NCI-H2171 (cell line): ENCODE measurements at regions not wholly inside any gene's neighbourhood (a gene's known extent, or its start where the extent isn't known, plus 50 kb on each side); places are given as distances from the start of the nearest gene placed in this dataset.

Source experiments
- DNase-seq: peaks from one replicate; lab custom pipeline; 2025; lab: John Stamatoyannopoulos, UW

- DNase-seq: no peak
Measured at GRCh38 chr4:136925203-136925602, 607.1 kb downstream of the PCDH18 start.

- DNase-seq: no peak
Measured at GRCh38 chr4:136922066-136922465, 610.2 kb downstream of the PCDH18 start.

DNA sequence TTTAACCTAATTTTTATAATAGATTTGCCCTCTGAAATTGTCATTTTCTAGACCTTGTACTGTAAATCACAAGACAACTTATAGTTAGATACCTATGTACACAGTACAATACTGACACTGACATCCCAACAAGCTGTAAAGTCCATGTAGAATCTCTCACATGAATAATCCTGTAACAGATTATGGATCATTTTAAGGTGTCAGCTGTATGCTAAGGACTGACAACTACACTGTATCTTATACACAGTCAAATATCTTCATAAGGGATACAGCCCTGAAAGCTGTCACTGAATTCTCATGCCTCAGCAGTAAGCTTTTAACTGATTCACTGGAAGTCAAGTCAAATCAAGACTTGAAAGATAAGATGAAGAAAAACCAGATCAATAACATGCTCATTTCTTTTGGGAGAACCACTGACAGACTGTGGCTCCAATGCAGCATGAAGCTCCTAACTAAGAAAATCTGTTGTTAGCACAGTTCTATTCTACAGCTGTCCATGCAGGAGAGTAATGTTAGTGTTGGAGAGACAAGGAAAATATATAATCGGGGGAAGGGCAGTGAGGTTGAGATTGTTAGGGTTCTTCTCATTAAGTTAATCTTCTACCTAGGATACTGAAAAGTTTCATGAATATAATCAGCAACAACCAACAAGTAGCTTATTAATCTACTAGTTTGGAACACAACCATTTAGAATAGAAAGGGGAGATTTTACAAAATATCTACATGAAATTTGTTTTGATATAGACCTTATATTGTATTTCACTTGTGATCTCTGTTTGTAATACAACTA lies 612.0 kb downstream of the PCDH18 start:
- DNase-seq: no peak

- DNase-seq: no peak
Measured at GRCh38 chr4:136918772-136919171, 613.5 kb downstream of the PCDH18 start.

- no peak for DNase-seq
Measured at GRCh38 chr4:136917312-136918110, 614.8 kb downstream of the PCDH18 start.

DNA sequence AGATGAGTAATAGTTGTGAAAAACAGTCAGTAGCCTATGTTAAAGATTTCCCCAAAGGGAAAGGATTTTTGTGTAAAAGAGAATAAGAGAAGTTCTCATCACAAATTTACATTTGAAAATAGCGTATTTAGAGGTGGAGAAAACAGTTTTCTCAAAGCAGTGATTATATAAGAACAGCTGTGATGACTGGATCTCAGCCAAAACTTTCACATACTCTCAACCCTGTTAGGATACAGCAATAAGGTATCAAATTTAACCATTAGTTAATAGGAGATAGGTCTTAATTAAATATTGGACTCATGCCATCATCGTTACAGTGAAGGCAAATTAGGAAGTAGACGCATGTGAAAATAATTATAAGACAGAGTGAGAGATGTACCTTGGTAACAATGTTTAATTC lies 622.7 kb downstream of the PCDH18 start:
- peak; percentile 79 for DNase-seq

- no peak for DNase-seq
Measured at GRCh38 chr4:136908122-136908521, 624.2 kb downstream of the PCDH18 start.

- DNase-seq: no peak
Measured at GRCh38 chr4:136900696-136901095, 631.6 kb downstream of the PCDH18 start.

DNA sequence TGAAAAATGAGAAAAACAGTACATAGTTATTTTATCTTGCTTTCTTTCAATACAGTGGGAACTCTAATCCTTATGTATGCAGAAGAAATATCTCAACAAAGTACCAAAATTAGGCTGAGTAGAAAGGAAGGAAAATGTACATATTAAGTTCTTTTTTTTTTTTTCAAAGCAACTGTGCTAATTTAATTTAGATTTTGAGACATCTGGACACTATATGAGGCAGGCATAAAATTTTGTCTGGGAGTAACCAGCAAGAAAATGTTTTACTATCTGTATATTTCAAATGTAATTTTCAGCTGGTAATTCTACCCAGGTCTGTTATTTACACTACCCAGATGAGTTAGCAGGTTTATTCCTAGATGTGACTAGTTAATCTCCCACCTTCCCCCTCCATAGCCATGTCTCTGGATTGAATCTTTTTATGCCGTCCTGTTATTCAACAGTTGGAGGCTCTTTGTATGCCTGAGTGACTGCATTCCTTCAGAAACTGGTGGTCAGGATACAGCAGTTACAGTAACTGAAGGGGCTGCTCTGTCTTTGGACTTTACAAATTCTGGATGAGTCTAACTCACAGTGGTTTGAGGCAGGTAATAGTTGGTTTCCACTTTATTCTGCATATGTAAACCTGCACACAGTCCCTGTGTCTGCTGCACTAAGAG lies 633.6 kb downstream of the PCDH18 start:
- DNase-seq: no peak

DNA sequence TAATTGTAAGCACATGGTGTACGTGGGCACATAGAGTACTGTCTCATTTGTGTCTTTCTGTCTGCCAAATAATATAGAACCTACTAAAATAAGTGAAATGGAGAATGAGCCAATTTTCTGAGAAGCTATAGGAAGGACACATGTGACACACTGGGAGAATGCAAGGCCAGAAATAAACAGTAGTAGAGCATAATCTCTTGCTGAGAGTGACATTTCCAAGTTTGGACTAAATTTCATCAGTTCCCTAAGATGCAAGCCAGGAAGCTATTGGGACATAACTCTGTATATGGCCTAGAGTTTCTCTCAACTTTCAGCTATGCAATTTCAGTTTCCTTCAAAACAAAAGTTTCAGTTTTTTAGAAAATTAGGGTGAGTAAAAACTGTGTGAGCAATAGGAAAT lies 638.7 kb downstream of the PCDH18 start:
- DNase-seq: no peak

- DNase-seq: no peak
Measured at GRCh38 chr4:136881666-136882065, 650.6 kb downstream of the PCDH18 start.

GRCh38 chr4:136873555-136873954 lies 658.7 kb downstream of the PCDH18 start:
- DNase-seq: no peak

GRCh38 chr4:136867465-136867864 lies 664.8 kb downstream of the PCDH18 start:
- no peak for DNase-seq

GRCh38 chr4:136865526-136865925 lies 666.8 kb downstream of the PCDH18 start:
- DNase-seq: no peak

DNA sequence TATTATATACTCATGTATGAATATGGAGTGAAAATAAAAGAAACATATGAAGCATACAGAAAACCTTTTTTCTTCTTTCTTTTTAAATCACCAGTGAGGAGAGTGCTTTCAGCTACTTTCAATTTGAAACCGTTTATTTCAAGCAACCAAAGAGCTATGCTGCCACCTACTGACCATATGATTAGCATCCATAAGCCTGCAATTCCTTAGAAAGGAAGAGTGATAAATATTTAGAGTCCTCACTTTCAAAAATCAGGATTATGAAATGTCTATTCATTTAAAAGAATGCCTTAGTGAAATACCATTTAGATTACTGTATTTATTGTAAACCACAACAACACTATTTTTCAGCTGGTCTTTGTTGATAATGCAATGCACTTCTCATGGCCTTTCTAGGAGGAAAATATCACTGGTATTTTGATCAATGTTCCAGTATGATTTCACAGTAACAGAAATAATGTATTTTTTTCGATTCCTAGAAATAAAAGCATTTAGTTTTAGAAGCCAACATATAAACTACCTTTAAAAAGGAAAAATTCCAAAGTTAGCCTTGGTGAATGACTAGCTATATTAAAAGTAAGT lies 667.6 kb downstream of the PCDH18 start:
- peak; percentile 34 for DNase-seq

DNA sequence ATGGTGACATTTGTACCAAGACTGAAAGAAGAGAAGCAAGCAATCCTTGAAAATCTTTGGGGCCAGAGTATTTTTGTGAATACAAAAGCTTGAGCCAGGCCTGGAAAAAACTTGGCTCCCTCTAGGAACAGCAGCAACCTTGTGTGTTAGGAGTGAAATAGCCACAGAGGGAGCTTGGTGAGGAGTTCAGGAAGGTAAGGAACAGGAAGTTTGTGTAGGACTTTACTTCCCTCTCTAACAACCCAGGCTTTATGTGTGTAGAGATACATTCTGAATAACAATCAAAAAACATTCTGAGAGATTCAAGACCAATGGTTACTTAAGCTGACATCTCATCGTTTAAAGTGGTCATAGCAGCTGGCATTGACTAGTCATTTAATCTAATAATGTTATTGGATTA lies 668.5 kb downstream of the PCDH18 start:
- DNase-seq: no peak

GRCh38 chr4:136862653-136863052 lies 669.6 kb downstream of the PCDH18 start:
- DNase-seq: no peak

DNA sequence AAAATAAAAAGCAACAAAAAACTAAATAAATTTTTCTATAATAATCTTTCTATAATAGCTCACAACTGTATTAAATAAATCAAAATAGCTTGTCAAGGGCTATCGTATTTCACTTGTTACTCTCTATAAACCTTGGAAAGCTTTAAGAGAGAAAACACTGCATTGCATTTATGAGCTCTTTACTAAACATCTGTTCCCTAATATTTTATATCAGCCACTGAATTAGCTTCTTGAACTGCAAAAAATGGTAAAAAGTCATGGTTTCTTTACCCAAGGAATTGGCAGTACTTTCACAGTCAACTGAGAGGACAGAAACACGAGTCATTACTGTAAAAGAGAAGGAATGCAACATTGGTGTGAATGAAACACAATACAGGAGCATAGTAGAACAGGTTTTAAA lies 671.2 kb downstream of the PCDH18 start:
- peak; percentile 24 for DNase-seq

DNA sequence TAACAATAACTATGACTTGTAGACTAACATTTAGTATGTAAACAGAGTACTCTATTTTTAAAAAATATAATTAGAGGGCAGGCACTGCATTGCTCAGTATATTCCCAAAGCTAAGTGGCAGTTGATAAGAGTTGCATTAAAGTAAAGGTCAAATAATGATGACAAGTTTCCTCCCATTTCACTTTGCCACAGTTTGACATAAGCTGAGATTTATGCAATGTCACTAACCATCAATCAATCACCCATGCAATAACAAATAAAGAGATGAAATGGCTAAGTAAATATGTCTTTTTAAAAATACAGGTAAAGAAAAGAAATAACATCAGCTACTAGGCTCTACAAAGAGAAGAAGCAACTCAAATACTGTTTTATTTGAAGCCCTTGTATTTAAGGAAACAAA lies 673.4 kb downstream of the PCDH18 start:
- no peak for DNase-seq

GRCh38 chr4:136855886-136856285 lies 676.4 kb downstream of the PCDH18 start:
- DNase-seq: no peak

DNA sequence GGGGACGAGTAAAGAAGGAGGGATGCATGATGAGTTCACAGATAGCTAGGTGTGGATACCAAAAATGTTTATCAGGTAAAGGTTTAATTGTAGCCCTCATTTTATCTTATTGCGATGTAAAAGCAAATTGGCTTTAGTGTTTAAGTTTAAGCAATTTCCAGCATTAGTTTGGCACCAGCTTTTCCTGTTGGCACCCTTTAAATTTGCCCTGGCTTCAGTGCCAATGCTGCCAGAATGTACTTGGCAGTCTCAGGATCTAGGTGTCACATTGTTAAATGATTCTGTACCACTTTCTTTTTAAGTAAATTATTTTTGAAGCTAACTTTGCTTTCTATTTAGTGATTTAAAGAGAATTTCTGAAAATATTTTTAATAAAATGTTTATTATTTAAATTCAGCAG lies 681.8 kb downstream of the PCDH18 start:
- no peak for DNase-seq

DNA sequence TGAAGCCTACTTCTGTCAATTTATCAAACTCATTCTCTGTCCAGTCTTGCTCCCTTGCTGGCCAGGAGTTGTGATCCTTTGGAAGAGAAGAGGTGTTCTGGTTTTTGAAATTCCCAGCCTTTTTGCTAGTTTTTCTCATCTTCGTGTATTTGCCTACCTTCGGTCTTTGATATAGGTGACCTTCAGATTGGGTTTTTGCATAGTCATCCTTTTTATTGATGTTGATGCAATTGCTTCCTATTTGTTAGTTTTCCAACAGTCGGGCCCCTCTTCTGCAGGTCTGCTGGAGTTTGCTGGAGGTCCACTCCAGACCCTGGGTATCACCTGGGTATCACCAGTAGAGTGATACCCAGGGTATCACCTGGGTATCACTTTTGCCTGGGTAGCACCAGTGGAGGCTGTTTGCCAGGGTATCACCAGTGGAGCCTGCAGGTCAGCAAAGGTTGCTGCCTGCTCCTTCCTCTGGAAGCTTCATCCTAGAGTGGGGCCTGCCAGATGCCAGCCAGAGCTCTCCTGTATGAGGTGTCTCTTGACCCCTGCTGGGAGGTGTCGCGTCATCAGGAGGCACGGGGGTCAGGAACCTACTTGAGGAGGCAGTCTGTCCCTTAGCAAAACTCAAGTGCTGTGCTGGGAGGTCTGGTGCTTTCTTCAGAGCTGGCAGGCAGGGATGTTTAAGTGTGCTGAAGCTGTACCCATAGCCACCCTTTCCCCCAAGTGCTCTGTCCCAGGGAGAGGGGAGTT lies 684.2 kb downstream of the PCDH18 start:
- no peak for DNase-seq
